Esophagus muscularis mucosa (tissue), 3 donors: ENCODE measurements at regions not wholly inside any gene's neighbourhood (a gene's known extent, or its start where the extent isn't known, plus 50 kb on each side); places are given as distances from the start of the nearest gene placed in this dataset.

Experiments
- POLR2A ChIP-seq: fragments of 450-650 bp; IDR thresholded peaks from one replicate; pipeline ENCODE4 v1.6.1; 2017; ENCODE audit warnings: antibody characterized with exemption, moderate library complexity, mild to moderate bottlenecking, low read depth
- POLR2AphosphoS5 ChIP-seq, 2 donors: sonication (generic); formaldehyde crosslinking; IDR thresholded peaks; one replicate each; pipeline ENCODE4 v1.6.1; 2017; ENCODE audit warnings: antibody characterized with exemption in 2 of 2
- TF ChIP-seq, protein P1 (sequence below), 3 experiments: fragments of 200-600 bp in 2 of 3; fragments of 450-650 bp in 1 of 3; sonication (generic) in 2 of 3; IDR thresholded peaks; one replicate each; pipeline ENCODE4 v1.5.1; 2017 to 2019; ENCODE audit warnings: antibody characterized with exemption in 3 of 3, mild to moderate bottlenecking in 2 of 3, moderate library complexity in 1 of 3

- TF ChIP-seq POLR2AphosphoS5 (IDR thresholded peaks at IDR 0.05) (no peak), POLR2A (no peak)
- TF ChIP-seq, protein P1, sequence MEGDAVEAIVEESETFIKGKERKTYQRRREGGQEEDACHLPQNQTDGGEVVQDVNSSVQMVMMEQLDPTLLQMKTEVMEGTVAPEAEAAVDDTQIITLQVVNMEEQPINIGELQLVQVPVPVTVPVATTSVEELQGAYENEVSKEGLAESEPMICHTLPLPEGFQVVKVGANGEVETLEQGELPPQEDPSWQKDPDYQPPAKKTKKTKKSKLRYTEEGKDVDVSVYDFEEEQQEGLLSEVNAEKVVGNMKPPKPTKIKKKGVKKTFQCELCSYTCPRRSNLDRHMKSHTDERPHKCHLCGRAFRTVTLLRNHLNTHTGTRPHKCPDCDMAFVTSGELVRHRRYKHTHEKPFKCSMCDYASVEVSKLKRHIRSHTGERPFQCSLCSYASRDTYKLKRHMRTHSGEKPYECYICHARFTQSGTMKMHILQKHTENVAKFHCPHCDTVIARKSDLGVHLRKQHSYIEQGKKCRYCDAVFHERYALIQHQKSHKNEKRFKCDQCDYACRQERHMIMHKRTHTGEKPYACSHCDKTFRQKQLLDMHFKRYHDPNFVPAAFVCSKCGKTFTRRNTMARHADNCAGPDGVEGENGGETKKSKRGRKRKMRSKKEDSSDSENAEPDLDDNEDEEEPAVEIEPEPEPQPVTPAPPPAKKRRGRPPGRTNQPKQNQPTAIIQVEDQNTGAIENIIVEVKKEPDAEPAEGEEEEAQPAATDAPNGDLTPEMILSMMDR (IDR thresholded peaks at IDR 0.05): no peak
These were observed 286.1 kb downstream of the PBX3 start for GRCh38 chr9:126033318-126033717.
